ENCODE measurements at regions not wholly inside any gene's neighbourhood (a gene's known extent, or its start where the extent isn't known, plus 50 kb on each side); places are given as distances from the start of the nearest gene placed in this dataset.

GRCh38 chr6:105561486-105561885, 158.6 kb upstream of the PREP start:
- no peak for TF ChIP-seq ZNF274 (IDR thresholded peaks at IDR 0.05; ENCODE audit: low read length)
- TF ChIP-seq ZNF274 (tag by site-specific recombination; IDR thresholded peaks at IDR 0.05; ENCODE audit: borderline replicate concordance) = no peak
- TF ChIP-seq REST (tag by site-specific recombination; IDR thresholded peaks at IDR 0.05) = no peak
- no peak for TF ChIP-seq CTCF (tag by site-specific recombination; IDR thresholded peaks at IDR 0.05)
- TF ChIP-seq ZFP41 (tag by site-specific recombination; IDR thresholded peaks at IDR 0.05; ENCODE audit: borderline replicate concordance) = no peak
- no peak for TF ChIP-seq ZNF777 (tag by site-specific recombination; IDR thresholded peaks at IDR 0.05; ENCODE audit: borderline replicate concordance)
- no peak for TF ChIP-seq ZNF184 (tag by site-specific recombination; IDR thresholded peaks at IDR 0.05)
